Left ventricle myocardium inferior (tissue), 1 donor: ENCODE measurements at regions not wholly inside any gene's neighbourhood (a gene's known extent, or its start where the extent isn't known, plus 50 kb on each side); places are given as distances from the start of the nearest gene placed in this dataset.

Experiments used
- DNase-seq: peaks from one replicate; pipeline ENCODE4 v3.0.0-alpha.2; 2020
- H3K27ac ChIP-seq: fragments of 200-600 bp; replicated peaks from 2 replicates; pipeline ENCODE4 v1.8.0; 2021
- H3K27me3 ChIP-seq: fragments of 200-600 bp; 2 replicates; pipeline ENCODE4 v1.8.0; 2021; ENCODE audit warnings: low read depth
- H3K36me3 ChIP-seq: fragments of 200-600 bp; 2 replicates; pipeline ENCODE4 v1.8.0; 2021
- H3K4me1 ChIP-seq: fragments of 200-600 bp; 2 replicates; pipeline ENCODE4 v1.8.0; 2021
- H3K4me3 ChIP-seq: fragments of 200-600 bp; 2 replicates; pipeline ENCODE4 v1.8.0; 2021; ENCODE audit warnings: mild to moderate bottlenecking, moderate library complexity
- H3K9me3 ChIP-seq: fragments of 200-600 bp; replicated peaks from 2 replicates; pipeline ENCODE4 v1.8.0; 2021
- intact Hi-C: fragments of 100-400 bp; cut with micrococcal nuclease; formaldehyde crosslinking; loops from one replicate; pipeline ENCODE4 v1.11.0; 2022
- TF ChIP-seq, protein P1 (sequence below): fragments of 200-600 bp; IDR thresholded peaks from 2 replicates; pipeline ENCODE4 v1.8.0; 2021; ENCODE audit warnings: antibody characterized with exemption, mild to moderate bottlenecking, borderline replicate concordance
- donor health status: DM: no; HTN: yes; CAD: no; lungs with severe emphysema.

DNA sequence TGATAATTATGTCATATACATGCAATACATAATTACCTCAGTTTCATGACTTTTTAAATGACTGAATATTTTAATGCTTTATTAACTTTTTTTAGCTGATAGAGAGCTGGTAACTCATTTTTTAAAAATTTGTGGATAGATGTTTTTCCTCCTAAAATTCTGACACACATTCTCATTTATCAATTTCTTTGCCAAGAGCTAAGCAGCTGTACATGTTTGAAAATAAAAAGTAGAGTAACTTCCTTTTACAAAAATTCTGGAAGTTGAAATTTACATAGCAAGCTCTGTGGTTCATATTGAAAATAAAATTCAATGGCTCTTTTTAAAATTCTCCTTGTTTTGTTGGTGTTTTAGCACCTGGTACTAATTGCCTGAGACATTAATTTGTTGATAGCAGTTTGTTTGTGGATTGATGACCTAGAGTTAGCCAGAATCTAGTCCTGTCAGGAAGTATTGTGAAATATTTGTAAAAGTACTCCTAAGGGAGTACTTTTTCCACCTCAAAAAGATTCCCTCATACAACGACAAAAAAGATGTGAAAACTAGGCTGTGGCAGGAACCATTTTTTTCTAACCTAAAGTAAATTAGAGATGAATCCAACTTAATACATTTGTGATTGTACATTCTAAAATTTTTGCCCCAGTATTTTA is 621.8 kb downstream of the BCKDHB start:
- intact Hi-C loops = no loop called here
- TF ChIP-seq, protein P1, sequence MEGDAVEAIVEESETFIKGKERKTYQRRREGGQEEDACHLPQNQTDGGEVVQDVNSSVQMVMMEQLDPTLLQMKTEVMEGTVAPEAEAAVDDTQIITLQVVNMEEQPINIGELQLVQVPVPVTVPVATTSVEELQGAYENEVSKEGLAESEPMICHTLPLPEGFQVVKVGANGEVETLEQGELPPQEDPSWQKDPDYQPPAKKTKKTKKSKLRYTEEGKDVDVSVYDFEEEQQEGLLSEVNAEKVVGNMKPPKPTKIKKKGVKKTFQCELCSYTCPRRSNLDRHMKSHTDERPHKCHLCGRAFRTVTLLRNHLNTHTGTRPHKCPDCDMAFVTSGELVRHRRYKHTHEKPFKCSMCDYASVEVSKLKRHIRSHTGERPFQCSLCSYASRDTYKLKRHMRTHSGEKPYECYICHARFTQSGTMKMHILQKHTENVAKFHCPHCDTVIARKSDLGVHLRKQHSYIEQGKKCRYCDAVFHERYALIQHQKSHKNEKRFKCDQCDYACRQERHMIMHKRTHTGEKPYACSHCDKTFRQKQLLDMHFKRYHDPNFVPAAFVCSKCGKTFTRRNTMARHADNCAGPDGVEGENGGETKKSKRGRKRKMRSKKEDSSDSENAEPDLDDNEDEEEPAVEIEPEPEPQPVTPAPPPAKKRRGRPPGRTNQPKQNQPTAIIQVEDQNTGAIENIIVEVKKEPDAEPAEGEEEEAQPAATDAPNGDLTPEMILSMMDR = no peak
- Histone ChIP-seq H3K36me3 (no peaks in the 10 kb centered on the region), H3K4me3 (no peak overlapping the region), H3K4me1 (no peaks in the 10 kb centered on the region), H3K27ac (no peak overlapping the region), H3K27me3 (no peaks in the 10 kb centered on the region), H3K9me3 (no peaks in the 10 kb centered on the region)
- DNase-seq = no peak

DNA sequence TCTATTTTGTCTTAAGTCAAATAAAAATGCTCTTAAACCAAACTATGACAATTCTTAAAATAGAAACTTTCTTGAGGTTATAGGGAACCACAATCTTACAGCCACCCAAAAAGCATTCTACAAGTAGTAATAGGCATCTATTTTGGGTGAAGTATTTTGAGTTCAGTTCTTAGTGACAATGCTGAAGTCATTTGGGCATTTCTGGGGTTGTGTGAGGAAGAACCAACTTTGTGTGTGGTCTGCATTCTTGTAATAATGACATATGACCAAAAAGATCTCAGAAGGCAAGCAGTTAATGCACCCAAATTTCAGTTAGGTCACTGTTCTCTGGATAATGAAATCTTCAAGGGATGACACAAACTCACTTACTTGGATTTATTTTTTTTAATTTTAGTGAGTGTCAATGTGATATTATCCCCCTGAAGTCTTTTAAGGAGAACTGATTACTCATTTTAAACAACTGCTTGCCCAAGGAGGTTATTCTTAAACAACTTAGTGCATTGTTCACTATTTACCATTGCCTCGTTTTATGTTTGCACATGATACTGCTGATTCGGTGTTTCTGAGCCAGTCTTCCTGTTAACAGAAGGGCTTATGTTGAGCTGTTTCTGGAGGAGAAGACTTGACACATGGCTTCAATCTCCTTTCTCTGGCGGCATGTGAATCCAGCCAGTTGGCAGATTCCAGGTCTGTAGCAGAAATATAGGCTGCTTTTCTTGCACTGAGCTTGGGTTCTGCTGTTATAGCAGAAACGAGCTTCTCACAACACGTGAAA is 618.9 kb downstream of the BCKDHB start:
- Histone ChIP-seq H3K27ac (no peak overlapping the region), H3K9me3 (no peaks in the 10 kb centered on the region), H3K36me3 (no peaks in the 10 kb centered on the region), H3K4me1 (no peaks in the 10 kb centered on the region), H3K4me3 (no peak overlapping the region), H3K27me3 (no peaks in the 10 kb centered on the region)
- TF ChIP-seq, protein P1 = no peak
- intact Hi-C loops = no loop called here
- no peak for DNase-seq

DNA sequence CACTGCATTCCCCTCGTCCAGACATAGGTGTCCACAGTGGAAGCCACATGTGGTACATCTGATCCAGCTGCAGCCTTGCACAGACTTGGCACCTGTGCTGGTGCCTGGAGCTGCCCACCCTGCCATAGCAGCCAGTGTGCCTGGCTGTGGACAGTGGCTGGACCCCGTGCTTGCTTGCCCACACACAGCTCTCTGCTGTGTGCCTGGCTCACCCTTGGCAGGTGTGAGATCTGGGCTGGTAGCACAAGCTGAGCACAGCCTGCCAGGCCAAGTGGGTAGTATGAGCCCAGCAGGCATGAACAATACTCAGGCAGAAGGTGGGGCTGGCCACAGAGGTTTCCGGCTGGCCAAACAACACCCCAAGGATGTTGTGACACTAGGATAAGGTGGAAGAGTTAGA is 614.4 kb downstream of the BCKDHB start:
- intact Hi-C loops = no loop called here
- Histone ChIP-seq H3K9me3 (no peaks in the 10 kb centered on the region), H3K27ac (no peak overlapping the region), H3K4me3 (no peak overlapping the region), H3K27me3 (no peaks in the 10 kb centered on the region), H3K36me3 (no peaks in the 10 kb centered on the region), H3K4me1 (no peaks in the 10 kb centered on the region)
- no peak for DNase-seq
- TF ChIP-seq, protein P1 = no peak

DNA sequence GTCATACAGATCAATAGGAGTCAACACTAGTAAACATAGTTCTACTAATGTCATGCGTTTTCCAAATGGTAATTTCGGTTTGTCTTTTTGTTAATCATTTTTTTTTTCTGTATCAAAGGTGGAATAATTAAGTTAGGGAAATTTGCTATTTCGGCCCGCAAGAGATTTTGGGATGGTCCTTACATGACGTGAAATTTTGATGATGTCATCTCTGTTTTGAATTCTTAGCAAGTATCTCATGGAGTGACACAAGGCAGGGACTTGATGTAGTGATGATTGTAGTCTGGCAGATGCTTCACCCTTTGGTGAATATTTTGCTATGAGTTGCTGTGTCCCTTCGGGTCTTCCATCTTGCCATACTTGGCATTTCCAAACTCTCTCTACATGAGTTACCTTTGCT is 608.0 kb downstream of the BCKDHB start:
- Histone ChIP-seq H3K27ac (no peak overlapping the region), H3K4me3 (no peak overlapping the region), H3K4me1 (no peaks in the 10 kb centered on the region), H3K27me3 (no peaks in the 10 kb centered on the region), H3K9me3 (no peaks in the 10 kb centered on the region), H3K36me3 (no peaks in the 10 kb centered on the region)
- TF ChIP-seq, protein P1 = no peak
- no peak for DNase-seq
- intact Hi-C loops = no loop called here

DNA sequence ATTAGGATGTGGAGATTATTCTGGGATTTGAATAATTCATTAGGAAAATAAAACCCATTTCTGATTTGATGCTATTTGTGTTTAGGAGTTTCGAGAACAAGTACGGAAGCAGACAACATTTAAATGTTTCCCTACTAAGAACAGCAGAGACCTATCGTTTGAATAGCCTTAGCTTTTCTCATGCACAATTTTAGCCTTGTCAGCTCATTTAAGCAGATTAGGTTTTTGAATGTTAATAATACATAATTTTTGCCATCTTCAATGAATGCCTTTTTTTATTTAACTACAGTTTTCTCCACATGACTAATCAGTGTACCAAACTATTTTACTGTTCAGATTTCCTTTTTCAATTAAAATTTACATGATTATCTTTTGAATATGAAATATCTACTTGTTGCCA is 592.0 kb downstream of the BCKDHB start:
- no peak overlapping the region for H3K4me3 ChIP-seq
- H3K27me3 ChIP-seq = no peaks in the 10 kb centered on the region
- H3K4me1 ChIP-seq = no peaks in the 10 kb centered on the region
- peaks cover 41% of the 10 kb centered on the region for H3K9me3 ChIP-seq
- TF ChIP-seq, protein P1 = no peak
- H3K36me3 ChIP-seq = no peaks in the 10 kb centered on the region
- intact Hi-C loops = no loop called here
- no peak for DNase-seq
- no peak overlapping the region for H3K27ac ChIP-seq
